AG09319 (cell line): ENCODE measurements at regions not wholly inside any gene's neighbourhood (a gene's known extent, or its start where the extent isn't known, plus 50 kb on each side); places are given as distances from the start of the nearest gene placed in this dataset.

ENCODE experiments used
- DNase-seq: peaks from one replicate; pipeline ENCODE4 v3.0.0-alpha.2; 2010; ENCODE audit warnings: low read depth; ENCODE audit errors: extremely low read depth
- TF ChIP-seq, protein P1 (sequence below): IDR thresholded peaks from 2 replicates; pipeline ENCODE4 v1.5.1; 2011; ENCODE audit warnings: low read depth, mild to moderate bottlenecking, inconsistent platforms, low read length, moderate library complexity

GRCh38 chr18:46266473-46266872 is 162.3 kb downstream of the HAUS1 start:
- TF ChIP-seq, protein P1, sequence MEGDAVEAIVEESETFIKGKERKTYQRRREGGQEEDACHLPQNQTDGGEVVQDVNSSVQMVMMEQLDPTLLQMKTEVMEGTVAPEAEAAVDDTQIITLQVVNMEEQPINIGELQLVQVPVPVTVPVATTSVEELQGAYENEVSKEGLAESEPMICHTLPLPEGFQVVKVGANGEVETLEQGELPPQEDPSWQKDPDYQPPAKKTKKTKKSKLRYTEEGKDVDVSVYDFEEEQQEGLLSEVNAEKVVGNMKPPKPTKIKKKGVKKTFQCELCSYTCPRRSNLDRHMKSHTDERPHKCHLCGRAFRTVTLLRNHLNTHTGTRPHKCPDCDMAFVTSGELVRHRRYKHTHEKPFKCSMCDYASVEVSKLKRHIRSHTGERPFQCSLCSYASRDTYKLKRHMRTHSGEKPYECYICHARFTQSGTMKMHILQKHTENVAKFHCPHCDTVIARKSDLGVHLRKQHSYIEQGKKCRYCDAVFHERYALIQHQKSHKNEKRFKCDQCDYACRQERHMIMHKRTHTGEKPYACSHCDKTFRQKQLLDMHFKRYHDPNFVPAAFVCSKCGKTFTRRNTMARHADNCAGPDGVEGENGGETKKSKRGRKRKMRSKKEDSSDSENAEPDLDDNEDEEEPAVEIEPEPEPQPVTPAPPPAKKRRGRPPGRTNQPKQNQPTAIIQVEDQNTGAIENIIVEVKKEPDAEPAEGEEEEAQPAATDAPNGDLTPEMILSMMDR = no peak

DNA sequence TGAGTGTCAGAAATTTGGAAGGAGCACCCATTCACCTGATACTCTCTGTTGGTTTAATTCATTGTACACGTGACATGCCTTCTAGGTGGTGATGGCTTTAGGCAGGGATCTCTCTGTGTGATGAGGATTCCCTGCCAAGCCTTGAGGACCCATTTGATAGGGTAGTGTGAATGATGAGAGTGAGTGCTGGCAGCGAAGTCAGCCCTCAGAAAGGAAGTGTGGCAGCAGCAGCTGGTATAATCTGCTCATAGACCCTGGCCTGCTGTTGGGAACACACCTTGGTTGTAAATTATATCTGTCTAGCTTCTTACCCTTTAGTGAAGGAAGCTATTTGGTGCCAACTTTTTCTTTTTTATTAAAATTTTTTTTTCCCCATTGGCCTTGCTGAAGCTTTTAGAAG is 164.5 kb downstream of the HAUS1 start:
- no peak for DNase-seq
- TF ChIP-seq, protein P1 = no peak

More at GRCh38 chr18:46266473-46266872, 162.3 kb downstream of the HAUS1 start:
- no peak for DNase-seq

GRCh38 chr18:46269275-46269674 is 165.1 kb downstream of the HAUS1 start:
- TF ChIP-seq, protein P1 = no peak
- DNase-seq = no peak

GRCh38 chr18:46271488-46271887 is 167.3 kb downstream of the HAUS1 start:
- no peak for DNase-seq
- TF ChIP-seq, protein P1 = no peak

DNA sequence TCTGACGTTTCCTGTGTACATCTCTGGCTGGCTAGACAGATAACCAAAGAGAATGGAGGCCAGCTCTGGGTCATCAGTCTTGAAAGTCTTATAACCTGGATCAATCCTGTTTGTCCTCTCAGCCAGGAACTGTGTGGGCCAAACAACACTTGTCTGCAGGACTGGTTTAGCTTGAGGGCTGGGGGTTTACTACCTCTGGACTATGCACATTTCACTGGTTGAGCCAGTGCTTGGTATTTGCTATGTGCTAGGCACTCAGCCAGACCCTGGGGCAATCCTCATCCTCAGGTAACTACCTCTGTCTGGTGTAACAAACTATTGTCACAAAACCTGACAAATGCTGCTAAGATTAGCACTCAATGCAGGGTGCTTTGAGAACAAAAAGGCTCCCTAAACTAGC is 169.7 kb downstream of the HAUS1 start:
- DNase-seq = no peak
- TF ChIP-seq, protein P1 = no peak

DNA sequence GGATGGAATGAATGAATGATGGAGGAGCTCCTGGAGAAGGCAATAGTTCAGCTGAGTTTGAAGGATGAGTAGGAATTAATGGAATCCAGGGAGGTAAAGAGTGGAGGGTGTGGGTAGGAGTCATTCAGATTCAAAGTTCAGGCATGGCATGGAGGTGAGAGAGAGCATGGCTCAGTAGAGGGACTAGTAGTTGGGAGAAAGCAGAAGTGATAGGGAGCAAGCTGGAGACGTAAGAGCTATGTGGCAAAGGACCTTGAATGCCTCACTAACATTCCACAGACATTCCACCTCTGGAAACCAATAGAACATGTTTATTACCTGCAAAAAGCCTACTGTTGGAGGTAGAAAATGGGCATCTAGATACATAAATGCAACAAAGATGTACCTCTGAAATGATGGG is 170.1 kb downstream of the HAUS1 start:
- no peak for DNase-seq
- TF ChIP-seq, protein P1 = no peak

DNA sequence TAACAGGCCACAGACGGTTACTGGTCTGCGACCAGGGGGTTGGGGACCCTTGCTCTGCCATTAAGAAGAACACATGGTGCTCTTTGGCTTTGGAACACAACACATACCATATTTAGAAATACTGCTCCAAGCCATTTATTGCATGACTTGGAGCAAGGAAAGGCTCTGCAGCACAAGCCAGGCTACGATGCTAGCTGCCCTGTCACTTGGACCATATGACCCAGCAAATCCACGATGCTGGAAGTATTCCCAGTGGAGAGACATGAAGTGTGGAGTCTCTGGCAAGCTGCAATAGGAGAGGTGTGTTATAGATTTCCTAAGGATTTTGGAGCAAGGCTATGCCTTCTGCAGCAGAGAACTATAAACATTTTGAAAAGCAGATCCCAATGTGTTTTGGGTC is 171.2 kb downstream of the HAUS1 start:
- DNase-seq = no peak
- TF ChIP-seq, protein P1 = no peak
